Activated naive CD4-positive, alpha-beta T cell treated with anti-CD3 and anti-CD28 coated beads, Interleukin-2, amount 50 U/mL, for 24 hours (primary cell): ENCODE measurements at regions not wholly inside any gene's neighbourhood (a gene's known extent, or its start where the extent isn't known, plus 50 kb on each side); places are given as distances from the start of the nearest gene placed in this dataset.

Experiments
- H3K27ac Mint-ChIP-seq: one replicate; pipeline ENCODE4 v1.8.0; 2021; ENCODE audit warnings: mild to moderate bottlenecking, mixed read lengths
- H3K27me3 Mint-ChIP-seq: one replicate; pipeline ENCODE4 v1.8.0; 2021; ENCODE audit warnings: mixed read lengths
- H3K36me3 Mint-ChIP-seq: one replicate; pipeline ENCODE4 v1.8.0; 2021; ENCODE audit warnings: mixed read lengths
- H3K4me1 Mint-ChIP-seq: one replicate; pipeline ENCODE4 v1.8.0; 2021; ENCODE audit warnings: mixed read lengths
- H3K4me3 Mint-ChIP-seq: one replicate; pipeline ENCODE4 v1.8.0; 2021; ENCODE audit warnings: mild to moderate bottlenecking, mixed read lengths
- H3K9me3 Mint-ChIP-seq: one replicate; pipeline ENCODE4 v1.8.0; 2021; ENCODE audit warnings: mixed read lengths

- no peaks in the 10 kb centered on the region for H3K36me3 Mint-ChIP-seq
- no peaks in the 10 kb centered on the region for H3K9me3 Mint-ChIP-seq
- no peaks in the 10 kb centered on the region for H3K27me3 Mint-ChIP-seq
- H3K4me1 Mint-ChIP-seq, result no peaks in the 10 kb centered on the region
- no peak overlapping the region for H3K4me3 Mint-ChIP-seq
- no peak overlapping the region for H3K27ac Mint-ChIP-seq
Measured at GRCh38 chr12:23029185-23029584, 404.2 kb downstream of the ETNK1 start.

GRCh38 chr12:23039834-23040233 is 414.9 kb downstream of the ETNK1 start:
- Mint-ChIP-seq H3K4me3 (no peak overlapping the region), H3K27ac (no peak overlapping the region), H3K36me3 (no peaks in the 10 kb centered on the region), H3K9me3 (peaks cover 6% of the 10 kb centered on the region), H3K4me1 (no peaks in the 10 kb centered on the region), H3K27me3 (no peaks in the 10 kb centered on the region)

- no peak overlapping the region for H3K4me3 Mint-ChIP-seq
- peaks cover 6% of the 10 kb centered on the region for H3K9me3 Mint-ChIP-seq
- no peaks in the 10 kb centered on the region for H3K4me1 Mint-ChIP-seq
- no peak overlapping the region for H3K27ac Mint-ChIP-seq
- no peaks in the 10 kb centered on the region for H3K36me3 Mint-ChIP-seq
- H3K27me3 Mint-ChIP-seq, result no peaks in the 10 kb centered on the region
Measured at GRCh38 chr12:23041774-23042173, 416.8 kb downstream of the ETNK1 start.

- H3K4me1 Mint-ChIP-seq, result no peaks in the 10 kb centered on the region
- H3K27me3 Mint-ChIP-seq, result no peaks in the 10 kb centered on the region
- H3K36me3 Mint-ChIP-seq, result no peaks in the 10 kb centered on the region
- H3K4me3 Mint-ChIP-seq, result no peak overlapping the region
- no peak overlapping the region for H3K27ac Mint-ChIP-seq
- no peaks in the 10 kb centered on the region for H3K9me3 Mint-ChIP-seq
Measured at GRCh38 chr12:23043646-23044045, 418.7 kb downstream of the ETNK1 start.

- H3K9me3 Mint-ChIP-seq, result peaks cover 5% of the 10 kb centered on the region
- no peak overlapping the region for H3K4me3 Mint-ChIP-seq
- H3K36me3 Mint-ChIP-seq, result no peaks in the 10 kb centered on the region
- H3K27me3 Mint-ChIP-seq, result no peaks in the 10 kb centered on the region
- H3K4me1 Mint-ChIP-seq, result no peaks in the 10 kb centered on the region
- H3K27ac Mint-ChIP-seq, result no peak overlapping the region
Measured at GRCh38 chr12:23049180-23049579, 424.2 kb downstream of the ETNK1 start.

- H3K9me3 Mint-ChIP-seq, result no peaks in the 10 kb centered on the region
- H3K27me3 Mint-ChIP-seq, result no peaks in the 10 kb centered on the region
- no peaks in the 10 kb centered on the region for H3K4me1 Mint-ChIP-seq
- no peak overlapping the region for H3K27ac Mint-ChIP-seq
- no peaks in the 10 kb centered on the region for H3K36me3 Mint-ChIP-seq
- H3K4me3 Mint-ChIP-seq, result no peak overlapping the region
Measured at GRCh38 chr12:23055004-23055403, 430.0 kb downstream of the ETNK1 start.

- no peak overlapping the region for H3K4me3 Mint-ChIP-seq
- H3K9me3 Mint-ChIP-seq, result peaks cover 5% of the 10 kb centered on the region
- no peaks in the 10 kb centered on the region for H3K36me3 Mint-ChIP-seq
- H3K27ac Mint-ChIP-seq, result no peak overlapping the region
- H3K27me3 Mint-ChIP-seq, result no peaks in the 10 kb centered on the region
- H3K4me1 Mint-ChIP-seq, result no peaks in the 10 kb centered on the region
Measured at GRCh38 chr12:23057571-23057970, 432.6 kb downstream of the ETNK1 start.

- H3K4me3 Mint-ChIP-seq, result no peak overlapping the region
- H3K9me3 Mint-ChIP-seq, result peaks cover 5% of the 10 kb centered on the region
- H3K4me1 Mint-ChIP-seq, result no peaks in the 10 kb centered on the region
- no peaks in the 10 kb centered on the region for H3K36me3 Mint-ChIP-seq
- no peaks in the 10 kb centered on the region for H3K27me3 Mint-ChIP-seq
- no peak overlapping the region for H3K27ac Mint-ChIP-seq
Measured at GRCh38 chr12:23060161-23060560, 435.2 kb downstream of the ETNK1 start.

GRCh38 chr12:23063206-23063605 is 438.2 kb downstream of the ETNK1 start:
- Mint-ChIP-seq H3K27me3 (no peaks in the 10 kb centered on the region), H3K27ac (no peak overlapping the region), H3K4me3 (no peak overlapping the region)

GRCh38 chr12:23066095-23066494 is 441.1 kb downstream of the ETNK1 start:
- Mint-ChIP-seq H3K27ac (no peak overlapping the region), H3K9me3 (peaks cover 9% of the 10 kb centered on the region), H3K27me3 (no peaks in the 10 kb centered on the region), H3K4me1 (no peaks in the 10 kb centered on the region), H3K36me3 (no peaks in the 10 kb centered on the region), H3K4me3 (no peak overlapping the region)

More at GRCh38 chr12:23063206-23063605, 438.2 kb downstream of the ETNK1 start:
- no peaks in the 10 kb centered on the region for H3K36me3 Mint-ChIP-seq
- no peaks in the 10 kb centered on the region for H3K4me1 Mint-ChIP-seq
- peaks cover 5% of the 10 kb centered on the region for H3K9me3 Mint-ChIP-seq

GRCh38 chr12:23083267-23083666 is 458.3 kb downstream of the ETNK1 start:
- Mint-ChIP-seq H3K27ac (no peak overlapping the region), H3K4me1 (no peaks in the 10 kb centered on the region), H3K36me3 (no peaks in the 10 kb centered on the region), H3K4me3 (no peak overlapping the region), H3K27me3 (no peaks in the 10 kb centered on the region), H3K9me3 (peaks cover 6% of the 10 kb centered on the region)

- Mint-ChIP-seq H3K4me1 (no peaks in the 10 kb centered on the region), H3K36me3 (no peaks in the 10 kb centered on the region), H3K27ac (no peak overlapping the region), H3K4me3 (no peak overlapping the region), H3K27me3 (no peaks in the 10 kb centered on the region), H3K9me3 (peaks cover 6% of the 10 kb centered on the region)
Measured at GRCh38 chr12:23084236-23084995, 459.4 kb downstream of the ETNK1 start.

GRCh38 chr12:23088594-23088993 is 463.6 kb downstream of the ETNK1 start:
- Mint-ChIP-seq H3K27me3 (no peaks in the 10 kb centered on the region), H3K9me3 (peaks cover 6% of the 10 kb centered on the region), H3K36me3 (no peaks in the 10 kb centered on the region), H3K27ac (no peak overlapping the region), H3K4me3 (no peak overlapping the region), H3K4me1 (no peaks in the 10 kb centered on the region)

GRCh38 chr12:23093488-23093887 is 468.5 kb downstream of the ETNK1 start:
- Mint-ChIP-seq H3K36me3 (no peaks in the 10 kb centered on the region), H3K4me1 (no peaks in the 10 kb centered on the region), H3K9me3 (no peaks in the 10 kb centered on the region), H3K27ac (no peak overlapping the region), H3K4me3 (no peak overlapping the region), H3K27me3 (no peaks in the 10 kb centered on the region)

GRCh38 chr12:23096321-23096720 is 471.4 kb downstream of the ETNK1 start:
- no peak overlapping the region for H3K4me3 Mint-ChIP-seq
- no peaks in the 10 kb centered on the region for H3K9me3 Mint-ChIP-seq
- no peak overlapping the region for H3K27ac Mint-ChIP-seq
- H3K4me1 Mint-ChIP-seq, result no peaks in the 10 kb centered on the region
- H3K27me3 Mint-ChIP-seq, result no peaks in the 10 kb centered on the region
- H3K36me3 Mint-ChIP-seq, result no peaks in the 10 kb centered on the region

- no peaks in the 10 kb centered on the region for H3K36me3 Mint-ChIP-seq
- no peaks in the 10 kb centered on the region for H3K9me3 Mint-ChIP-seq
- H3K4me1 Mint-ChIP-seq, result no peaks in the 10 kb centered on the region
- no peak overlapping the region for H3K27ac Mint-ChIP-seq
- no peak overlapping the region for H3K4me3 Mint-ChIP-seq
- no peaks in the 10 kb centered on the region for H3K27me3 Mint-ChIP-seq
Measured at GRCh38 chr12:23098110-23098509, 473.1 kb downstream of the ETNK1 start.

- Mint-ChIP-seq H3K4me1 (no peaks in the 10 kb centered on the region), H3K36me3 (no peaks in the 10 kb centered on the region), H3K27me3 (no peaks in the 10 kb centered on the region), H3K9me3 (no peaks in the 10 kb centered on the region), H3K4me3 (no peak overlapping the region), H3K27ac (no peak overlapping the region)
Measured at GRCh38 chr12:23098517-23098916, 473.5 kb downstream of the ETNK1 start.
